ENCODE measurements at regions not wholly inside any gene's neighbourhood (a gene's known extent, or its start where the extent isn't known, plus 50 kb on each side); places are given as distances from the start of the nearest gene placed in this dataset.

DNA sequence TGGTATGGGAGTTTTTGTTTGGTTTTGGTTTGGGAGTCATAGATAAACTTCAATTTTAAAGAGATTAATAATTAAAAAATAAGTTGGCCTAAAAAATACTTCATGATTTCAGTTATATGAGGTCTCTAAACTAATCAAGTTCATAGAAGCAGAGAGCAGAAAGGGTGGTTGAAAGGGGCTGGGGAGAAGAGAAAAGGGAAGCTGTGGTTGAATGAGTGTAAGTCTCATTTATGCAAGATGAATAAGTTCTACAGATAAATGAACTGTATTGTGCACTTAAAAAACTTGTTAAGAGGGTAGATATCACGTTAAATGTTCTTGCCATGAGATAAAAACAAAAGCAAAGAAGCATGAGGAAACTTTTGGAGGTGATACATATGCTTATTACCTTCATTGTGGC lies 188.7 kb downstream of the NSUN3 start:
- TF ChIP-seq, protein P1, sequence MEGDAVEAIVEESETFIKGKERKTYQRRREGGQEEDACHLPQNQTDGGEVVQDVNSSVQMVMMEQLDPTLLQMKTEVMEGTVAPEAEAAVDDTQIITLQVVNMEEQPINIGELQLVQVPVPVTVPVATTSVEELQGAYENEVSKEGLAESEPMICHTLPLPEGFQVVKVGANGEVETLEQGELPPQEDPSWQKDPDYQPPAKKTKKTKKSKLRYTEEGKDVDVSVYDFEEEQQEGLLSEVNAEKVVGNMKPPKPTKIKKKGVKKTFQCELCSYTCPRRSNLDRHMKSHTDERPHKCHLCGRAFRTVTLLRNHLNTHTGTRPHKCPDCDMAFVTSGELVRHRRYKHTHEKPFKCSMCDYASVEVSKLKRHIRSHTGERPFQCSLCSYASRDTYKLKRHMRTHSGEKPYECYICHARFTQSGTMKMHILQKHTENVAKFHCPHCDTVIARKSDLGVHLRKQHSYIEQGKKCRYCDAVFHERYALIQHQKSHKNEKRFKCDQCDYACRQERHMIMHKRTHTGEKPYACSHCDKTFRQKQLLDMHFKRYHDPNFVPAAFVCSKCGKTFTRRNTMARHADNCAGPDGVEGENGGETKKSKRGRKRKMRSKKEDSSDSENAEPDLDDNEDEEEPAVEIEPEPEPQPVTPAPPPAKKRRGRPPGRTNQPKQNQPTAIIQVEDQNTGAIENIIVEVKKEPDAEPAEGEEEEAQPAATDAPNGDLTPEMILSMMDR (conservative IDR thresholded peaks at IDR 0.05; ENCODE audit: low read depth, low read length): no peak
- TF ChIP-seq EZH2 (IDR thresholded peaks at IDR 0.05; ENCODE audit: low read length, unreplicated experiment): no peak

All from PC-3 (cell line).